GM21619 (cell line): ENCODE measurements at regions not wholly inside any gene's neighbourhood (a gene's known extent, or its start where the extent isn't known, plus 50 kb on each side); places are given as distances from the start of the nearest gene placed in this dataset.
"Not testable (repeated sequence)": the region's sequence is repeated elsewhere in the genome, so short reads cannot be mapped to it uniquely, and the experiment has no call there.

Source experiments
- ATAC-seq: cut with Tn5 transposase; IDR thresholded peaks from one replicate; pipeline ENCODE4 v1.9.1; 2021; ENCODE audit not compliant: unreplicated experiment

DNA sequence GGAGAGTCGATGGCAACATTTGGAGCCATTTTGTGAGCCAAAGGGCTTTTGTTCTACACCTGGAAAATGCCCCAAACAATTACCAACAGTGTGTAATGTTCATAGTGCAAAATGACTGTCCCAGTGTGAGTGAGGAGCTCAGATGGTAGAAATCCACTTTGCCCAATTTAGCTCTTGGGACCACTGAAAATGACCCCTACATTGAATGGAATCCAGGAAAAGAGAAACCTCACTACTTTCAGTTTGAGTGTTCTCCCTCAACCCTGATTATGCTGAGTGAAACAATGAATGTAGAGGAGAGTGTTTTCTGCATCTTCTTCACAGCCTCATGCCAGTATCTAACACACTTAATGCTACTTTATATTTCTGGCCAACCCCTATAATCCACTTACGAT is 84.9 kb upstream of the NRN1 start:
- peak; percentile 55 for ATAC-seq

DNA sequence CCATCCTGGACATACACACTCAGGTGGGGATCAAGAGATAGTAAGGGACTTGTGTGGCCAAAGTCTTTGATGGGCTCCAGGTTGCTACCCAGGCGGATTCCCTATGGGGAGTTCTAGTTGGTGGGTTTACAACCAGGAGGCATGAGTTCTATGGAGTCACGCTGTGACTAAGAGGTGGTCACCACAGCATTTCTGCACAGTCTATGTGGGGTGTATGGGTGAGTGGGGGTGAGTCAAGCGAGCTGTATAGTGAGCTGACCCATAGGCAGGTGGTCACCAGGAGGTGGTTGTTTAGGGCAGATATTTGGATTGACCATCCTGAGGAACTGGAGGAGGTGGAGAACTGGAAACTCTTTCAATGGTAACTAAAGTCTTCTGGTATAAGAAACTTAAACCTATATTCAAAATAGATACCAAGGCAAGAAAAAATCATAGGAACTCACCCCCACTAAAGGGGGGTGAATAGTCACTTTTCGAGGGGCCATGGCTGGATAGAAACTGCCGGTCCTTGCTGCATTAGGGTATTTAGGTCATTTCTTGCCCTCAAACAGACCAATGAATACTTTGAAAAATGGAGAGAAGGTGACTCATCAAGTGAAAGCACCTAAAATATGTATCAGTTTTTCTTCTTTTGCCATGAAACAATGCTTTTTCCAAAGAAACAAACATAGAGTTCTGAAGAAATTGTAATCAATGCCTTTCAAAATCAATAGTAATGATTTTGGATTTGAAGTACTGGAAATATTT is 84.3 kb upstream of the NRN1 start:
- ATAC-seq, result peak; percentile 24

DNA sequence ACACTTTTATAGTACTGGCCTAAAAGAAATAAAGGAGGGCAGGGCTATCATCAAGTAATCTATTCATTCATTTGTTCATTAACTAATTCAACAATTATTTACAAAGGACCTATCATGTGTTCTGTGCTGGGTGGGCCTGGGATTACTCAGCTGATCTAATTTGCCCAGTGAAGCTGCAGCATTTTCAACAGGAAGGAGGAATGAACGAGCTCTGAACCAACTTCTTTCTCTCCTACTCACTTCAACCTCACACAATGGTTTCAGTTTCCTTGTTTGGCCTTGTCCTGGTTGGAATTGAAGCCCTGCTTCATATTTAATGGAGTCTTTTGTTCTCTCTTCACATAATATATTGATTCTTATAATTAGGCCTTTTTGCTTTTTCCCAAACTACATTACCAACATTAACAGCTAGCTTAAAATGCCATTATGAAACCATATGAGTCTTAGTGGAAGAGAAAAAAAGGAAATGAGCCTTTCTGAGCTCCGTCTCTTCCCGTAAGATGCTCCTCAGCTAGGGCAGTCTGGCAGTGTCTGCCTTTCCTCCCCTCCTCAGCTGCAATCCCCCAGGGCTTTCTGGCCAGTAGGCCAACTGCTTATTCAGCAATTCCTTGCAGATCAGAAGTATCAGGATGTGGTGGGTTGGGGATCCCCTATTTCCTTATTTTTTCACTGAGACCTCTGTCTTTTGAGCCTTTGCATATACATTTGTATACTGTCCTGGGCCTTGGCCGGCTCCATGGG is 79.4 kb upstream of the NRN1 start:
- no peak for ATAC-seq

DNA sequence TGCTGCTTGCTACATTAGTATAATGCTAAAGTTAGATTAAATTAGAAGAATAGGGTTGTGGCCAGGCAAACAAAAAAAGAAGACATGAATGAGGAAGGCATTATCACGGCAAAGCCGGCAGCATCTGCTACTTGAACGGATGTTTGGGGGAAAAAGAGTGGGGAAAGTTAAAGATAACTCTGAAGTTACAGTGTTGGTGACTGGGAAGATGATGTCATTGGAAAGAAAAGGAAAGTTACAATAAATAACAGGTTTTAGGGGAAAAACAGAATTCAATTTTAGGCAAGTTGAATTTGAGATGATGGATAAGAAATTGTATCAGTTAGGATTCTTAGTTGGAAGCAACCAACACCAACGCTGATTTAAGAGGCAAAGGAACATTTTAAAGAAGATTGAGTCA is 74.2 kb upstream of the NRN1 start:
- no peak for ATAC-seq

DNA sequence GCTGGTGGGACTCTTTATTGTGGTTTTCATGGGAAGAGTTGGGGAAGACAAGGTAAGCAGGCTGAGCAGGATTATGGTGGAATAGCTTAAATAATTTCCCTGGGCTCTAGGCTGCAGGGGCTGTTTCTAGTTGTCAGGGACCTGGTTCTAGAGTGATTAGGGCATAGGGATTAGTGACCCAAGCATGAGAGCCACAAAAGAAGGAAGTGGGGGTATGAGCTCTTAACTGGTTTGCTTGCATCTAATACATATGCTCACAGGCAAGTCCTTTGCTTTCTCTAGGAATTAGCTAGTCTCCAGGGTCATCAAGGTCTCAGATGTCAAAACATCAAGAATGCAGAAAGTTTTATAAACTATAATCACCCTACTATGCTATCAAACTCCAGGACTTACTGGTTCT is 67.5 kb upstream of the NRN1 start:
- no peak for ATAC-seq

DNA sequence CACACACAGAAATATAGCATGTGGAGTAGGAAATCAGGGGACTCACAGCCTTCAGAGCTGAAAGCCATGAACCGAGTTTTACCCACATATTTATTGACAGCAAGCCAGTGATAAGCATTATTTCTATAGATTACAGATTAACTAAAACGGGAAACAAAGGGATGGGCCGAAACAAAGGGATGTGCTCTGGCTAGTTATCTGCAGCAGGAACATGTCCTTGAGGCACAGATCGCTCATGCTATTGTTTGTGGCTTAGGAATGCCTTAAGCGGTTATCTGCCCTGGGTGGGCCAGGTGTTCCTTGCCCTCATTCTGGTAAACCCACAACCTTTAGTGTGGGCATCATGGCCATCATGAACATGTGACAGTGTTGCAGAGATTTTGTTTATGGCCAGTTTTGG is 61.4 kb upstream of the NRN1 start:
- not testable (repeated sequence) for ATAC-seq

DNA sequence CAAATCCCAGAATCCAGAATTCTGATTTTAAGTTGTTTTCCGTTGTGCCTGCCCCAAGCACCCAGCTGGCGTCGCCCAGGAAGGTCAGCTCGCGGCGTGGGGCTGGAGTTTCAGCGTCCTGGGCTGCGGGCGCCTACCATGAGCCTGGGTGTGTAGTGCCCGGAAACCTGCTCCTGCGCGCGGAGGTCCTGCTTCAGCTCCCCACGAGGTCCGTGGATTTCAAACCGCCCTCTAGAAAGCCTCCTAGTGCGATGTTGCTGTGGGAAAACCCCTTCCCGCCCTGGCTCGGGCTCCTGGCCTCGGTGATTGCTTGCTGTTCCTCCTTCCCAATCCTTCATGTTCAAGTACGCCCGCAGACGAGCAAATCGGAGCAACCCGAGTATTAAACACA is 51.3 kb upstream of the NRN1 start:
- no peak for ATAC-seq

DNA sequence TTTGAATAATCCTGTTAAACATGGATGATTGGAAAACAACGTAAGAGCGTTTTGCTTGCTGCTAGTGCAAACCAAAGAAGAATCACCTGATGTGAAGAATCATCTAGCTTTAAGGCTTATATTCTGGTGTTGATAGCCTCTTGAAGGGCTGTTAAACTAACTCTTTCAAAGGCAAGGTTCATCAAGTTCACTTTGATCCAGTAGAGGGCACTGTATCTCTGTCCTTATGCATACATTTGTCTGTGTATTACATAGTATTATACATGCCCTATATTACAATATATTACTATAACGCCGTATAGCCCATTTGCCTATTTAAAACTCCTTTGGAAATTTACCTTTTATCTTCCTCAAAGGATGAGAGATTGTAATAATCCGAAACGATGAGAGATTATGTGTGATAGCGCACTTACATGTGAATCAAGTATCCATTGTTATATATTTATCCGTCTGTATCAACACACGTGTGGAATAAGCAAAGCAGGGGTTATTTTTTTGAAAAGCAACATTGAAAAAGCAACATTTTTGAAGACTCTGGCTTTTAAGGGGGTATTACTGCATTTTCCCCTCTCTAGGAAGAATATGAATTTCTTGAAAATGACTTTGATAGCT is 50.8 kb upstream of the NRN1 start:
- no peak for ATAC-seq
